ENCODE measurements at regions not wholly inside any gene's neighbourhood (a gene's known extent, or its start where the extent isn't known, plus 50 kb on each side); places are given as distances from the start of the nearest gene placed in this dataset.

- Histone ChIP-seq H3K4me2 (ENCODE audit: insufficient read depth in 1 of 2, low read depth in 2 of 2, low read length in 2 of 2) (no peak overlapping the region), H3K14ac (ENCODE audit: insufficient read length) (no peak overlapping the region), H2BK20ac (ENCODE audit: low read length) (no peak overlapping the region), H3K27ac (ENCODE audit: low read depth, low read length) (no peak overlapping the region), H2BK5ac (ENCODE audit: low read depth, low read length) (no peak overlapping the region), H3K23me2 (ENCODE audit: low read depth, low read length) (no peaks in the 10 kb centered on the region), H3K23ac (ENCODE audit: insufficient read length) (no peak overlapping the region), H3K56ac (replicated peaks; ENCODE audit: insufficient read length, low read depth, low read length) (no peak overlapping the region), H3K36me3 (ENCODE audit: control insufficient read depth in 2 of 4, insufficient read depth in 4 of 4, low read length in 3 of 4) (no peaks in the 10 kb centered on the region), H3K79me2 (ENCODE audit: control insufficient read depth in 1 of 2, insufficient read depth in 2 of 2, low read length in 2 of 2) (no peaks in the 10 kb centered on the region), H4K20me1 (replicated peaks in 1 of 2; ENCODE audit: control insufficient read depth in 1 of 2, insufficient read depth in 2 of 2, low read length in 2 of 2) (no peaks in the 10 kb centered on the region), H3K27me3 (replicated peaks in 1 of 4; ENCODE audit: control insufficient read depth in 3 of 4, extremely low read depth in 1 of 4, insufficient read depth in 3 of 4, low read length in 3 of 4) (peaks cover 0 to 1% (median 0%) of the 10 kb centered on the region in 4 experiments; a peak in 1 of 7 replicates), H3K4ac (replicated peaks; ENCODE audit: insufficient read length, low read depth, low read length) (no peak overlapping the region), H3K18ac (ENCODE audit: extremely low read depth, low read length) (no peak overlapping the region), H2BK12ac (ENCODE audit: low read depth, low read length) (no peak overlapping the region), H3K79me1 (ENCODE audit: low read depth, low read length) (no peaks in the 10 kb centered on the region), H3K9ac (replicated peaks in 1 of 4; ENCODE audit: extremely low read depth in 1 of 4, low read depth in 3 of 4, low read length in 3 of 4) (no peak overlapping the region), H3K4me3 (ENCODE audit: extremely low read depth in 1 of 4, insufficient read depth in 2 of 4, low read depth in 3 of 4, low read length in 4 of 4) (no peak overlapping the region), H2AK5ac (ENCODE audit: low read depth, low read length) (no peak overlapping the region), H2BK120ac (replicated peaks; ENCODE audit: low read depth, low read length) (no peak overlapping the region), H3K9me3 (ENCODE audit: insufficient read depth in 2 of 2, low read depth in 1 of 2, low read length in 1 of 2) (no peaks in the 10 kb centered on the region), H4K91ac (replicated peaks; ENCODE audit: insufficient read length, low read length) (no peak overlapping the region), H2AFZ (ENCODE audit: low read length) (no peak overlapping the region), H4K5ac (ENCODE audit: insufficient read length, low read depth, low read length) (no peak overlapping the region), H2BK15ac (ENCODE audit: low read length) (no peak overlapping the region), H3K4me1 (replicated peaks in 1 of 4; ENCODE audit: control insufficient read depth in 3 of 4, insufficient read depth in 4 of 4, low read length in 3 of 4) (peaks cover 0 to 2% (median 0%) of the 10 kb centered on the region in 4 experiments; a peak in 1 of 7 replicates), H4K8ac (ENCODE audit: extremely low read depth, insufficient read depth, low read length) (no peak overlapping the region)
- 90% methylated on average over 1 of the region's 1 CpG; no CpG with 5 or more reads in 1 of the 2 experiments for WGBS, 2 experiments (ENCODE audit: extremely low coverage in 1 of 2, insufficient coverage in 1 of 2, insufficient read length in 1 of 2, insufficient replicate concordance in 2 of 2, low coverage in 1 of 2, low lambda C conversion rate in 2 of 2, missing lambda C conversion rate in 1 of 2)
- POLR2A ChIA-PET (ENCODE audit: partially characterized antibody), result no interaction called here
- FAIRE-seq (no peak), DNase-seq (ENCODE audit: low read depth in 1 of 2, low spot score in 2 of 2) (no peak)
- CTCF ChIA-PET (ENCODE audit: partially characterized antibody), result interaction anchor here (0.9 kb wide), 1 partner anchor 10 kb away, joined by 3 read pairs; no protein-coding TSS in a partner anchor
- TF ChIP-seq NANOG (IDR thresholded peaks at IDR 0.05; ENCODE audit: insufficient read depth, low read depth, low read length, poor library complexity, severe bottlenecking), result no peak
- no peak for TF ChIP-seq SAP30 (IDR thresholded peaks at IDR 0.05; ENCODE audit: insufficient read depth, insufficient replicate concordance, low read length)
- TF ChIP-seq E2F6 (IDR thresholded peaks at IDR 0.05), result no peak
- no peak for TF ChIP-seq EZH2 (IDR thresholded peaks at IDR 0.05; ENCODE audit: low read depth, low read length, severe bottlenecking)
- no peak for TF ChIP-seq EGR1 (IDR thresholded peaks at IDR 0.05; ENCODE audit: borderline replicate concordance, low read depth, low read length)
- no peak for TF ChIP-seq ZNF274 (IDR thresholded peaks at IDR 0.05; ENCODE audit: borderline replicate concordance, extremely low read depth, low read length)
- TF ChIP-seq EP300 (IDR thresholded peaks at IDR 0.05; ENCODE audit: borderline replicate concordance in 1 of 2, low read depth in 2 of 2, low read length in 2 of 2), result no peak
- no peak for TF ChIP-seq TAF7 (optimal IDR thresholded peaks at IDR 0.05; ENCODE audit: borderline replicate concordance, low read depth, low read length)
- TF ChIP-seq RBBP5 (IDR thresholded peaks at IDR 0.05; ENCODE audit: borderline replicate concordance, low read depth, low read length), result no peak
- no peak for TF ChIP-seq ATF2 (IDR thresholded peaks at IDR 0.05; ENCODE audit: low read length)
- no peak for TF ChIP-seq YY1 (IDR thresholded peaks at IDR 0.05; ENCODE audit: low read depth, low read length)
Observed at GRCh38 chr12:84741031-84741430, 171.6 kb downstream of the SLC6A15 start.

Measured in H1 (cell line).